Thyroid gland (tissue), 4 donors: ENCODE measurements at regions not wholly inside any gene's neighbourhood (a gene's known extent, or its start where the extent isn't known, plus 50 kb on each side); places are given as distances from the start of the nearest gene placed in this dataset.

Experiments
- DNase-seq, 2 donors: peaks; one replicate each; pipeline ENCODE4 v3.0.0-alpha.2; 2019
- H3K27ac ChIP-seq, 3 donors: fragments of 200-600 bp; sonication (generic); 1 replicate in 2 of 3; 2 replicates in 1 of 3; pipeline ENCODE4 v1.5.1; 2016 to 2019; ENCODE audit warnings: mild to moderate bottlenecking in 1 of 3, moderate library complexity in 1 of 3
- H3K27me3 ChIP-seq: fragments of 200-600 bp; sonication (generic); one replicate; pipeline ENCODE4 v1.5.1; 2019
- H3K36me3 ChIP-seq, 2 donors: fragments of 200-600 bp; sonication (generic); one replicate each; pipeline ENCODE4 v1.5.1; 2016 to 2019
- H3K4me1 ChIP-seq, 2 donors: fragments of 200-600 bp; sonication (generic); one replicate each; pipeline ENCODE4 v1.5.1; 2017 to 2019
- H3K4me3 ChIP-seq, 3 donors: fragments of 200-600 bp; sonication (generic); replicated peaks in 1 of 3; 1 replicate in 2 of 3; 2 replicates in 1 of 3; pipeline ENCODE4 v1.5.1; 2016; ENCODE audit warnings: mild to moderate bottlenecking in 1 of 3
- H3K9me3 ChIP-seq: fragments of 200-600 bp; sonication (generic); one replicate; pipeline ENCODE4 v1.5.1; 2017
- CTCF ChIP-seq, 6 experiments: fragments of 200-600 bp in 3 of 6; fragments of 450-650 bp in 3 of 6; sonication (generic) in 3 of 6; IDR thresholded peaks; one replicate each; pipeline ENCODE4 v1.5.1; 2016 to 2019; ENCODE audit warnings: antibody characterized with exemption in 6 of 6, mild to moderate bottlenecking in 2 of 6, inconsistent platforms in 1 of 6, moderate library complexity in 1 of 6
- POLR2A ChIP-seq, 2 donors: fragments of 450-650 bp; IDR thresholded peaks; one replicate each; pipeline ENCODE4 v1.6.1; 2017; ENCODE audit warnings: antibody characterized with exemption in 2 of 2, mild to moderate bottlenecking in 2 of 2, moderate library complexity in 1 of 2
- WGBS, 2 donors: methylation state at CpG; one replicate each; pipeline ENCODE4 v1.1.5; 2017; 5-methylcytosine and 5-hydroxymethylcytosine counted together
- intact Hi-C: fragments of 100-400 bp; cut with DNase I; formaldehyde crosslinking; loops from one replicate; pipeline ENCODE4 v1.15.1; 2023

GRCh38 chr3:56867671-56868070, 65.9 kb upstream of the ARHGEF3 start:
- Histone ChIP-seq H3K36me3 (no peaks in the 10 kb centered on the region), H3K27me3 (no peaks in the 10 kb centered on the region), H3K4me3 (no peak overlapping the region), H3K9me3 (no peaks in the 10 kb centered on the region), H3K4me1 (peaks cover 3 to 15% of the 10 kb centered on the region in 2 donors), H3K27ac (no peak overlapping the region)
- WGBS, 2 donors: 88 to 97% methylated on average over 4 of the region's 4 CpGs
- intact Hi-C loops: no loop called here
- DNase-seq: no peak
- no peak for TF ChIP-seq POLR2A (IDR thresholded peaks at IDR 0.05)
- no peak for TF ChIP-seq CTCF (IDR thresholded peaks at IDR 0.05)

GRCh38 chr3:56864918-56865524, 63.3 kb upstream of the ARHGEF3 start:
- no peaks in the 10 kb centered on the region for H3K36me3 ChIP-seq
- intact Hi-C loops: no loop called here
- no peak overlapping the region for H3K4me3 ChIP-seq
- H3K4me1 ChIP-seq: peaks cover 11 to 23% of the 10 kb centered on the region in 2 donors
- no peak overlapping the region for H3K27ac ChIP-seq
- 93 to 95% methylated on average over 6 of the region's 6 CpGs for WGBS, 2 donors
- H3K27me3 ChIP-seq: no peaks in the 10 kb centered on the region
- H3K9me3 ChIP-seq: no peaks in the 10 kb centered on the region
- DNase-seq: no peak
- TF ChIP-seq CTCF (IDR thresholded peaks at IDR 0.05) (no peak), POLR2A (IDR thresholded peaks at IDR 0.05) (no peak)

- Histone ChIP-seq H3K4me1 (peaks cover 11 to 21% of the 10 kb centered on the region in 2 donors), H3K27ac (no peak overlapping the region), H3K4me3 (no peak overlapping the region), H3K27me3 (no peaks in the 10 kb centered on the region), H3K9me3 (no peaks in the 10 kb centered on the region), H3K36me3 (no peaks in the 10 kb centered on the region)
- DNase-seq: no peak
- TF ChIP-seq POLR2A (IDR thresholded peaks at IDR 0.05): no peak
- no peak for TF ChIP-seq CTCF (IDR thresholded peaks at IDR 0.05)
- intact Hi-C loops: no loop called here
Measured at GRCh38 chr3:56864090-56864489, 62.3 kb upstream of the ARHGEF3 start.

GRCh38 chr3:56862352-56863062, 60.8 kb upstream of the ARHGEF3 start:
- H3K4me1 ChIP-seq: peaks cover 11 to 13% of the 10 kb centered on the region in 2 donors
- H3K4me3 ChIP-seq: no peak overlapping the region
- WGBS, 2 donors: 65 to 74% methylated on average over 6 of the region's 6 CpGs
- H3K27me3 ChIP-seq: no peaks in the 10 kb centered on the region
- no peaks in the 10 kb centered on the region for H3K9me3 ChIP-seq
- no peak for DNase-seq
- intact Hi-C loops: no loop called here
- no peaks in the 10 kb centered on the region for H3K36me3 ChIP-seq
- no peak overlapping the region for H3K27ac ChIP-seq
- no peak for TF ChIP-seq POLR2A (IDR thresholded peaks at IDR 0.05)
- no peak for TF ChIP-seq CTCF (IDR thresholded peaks at IDR 0.05)

GRCh38 chr3:56861511-56861910, 59.8 kb upstream of the ARHGEF3 start:
- Histone ChIP-seq H3K9me3 (no peaks in the 10 kb centered on the region), H3K27ac (no peak overlapping the region), H3K4me1 (peaks cover 11 to 13% of the 10 kb centered on the region in 2 donors), H3K36me3 (no peaks in the 10 kb centered on the region), H3K27me3 (no peaks in the 10 kb centered on the region), H3K4me3 (no peak overlapping the region)
- TF ChIP-seq POLR2A (IDR thresholded peaks at IDR 0.05): no peak
- DNase-seq: no peak
- 80 to 86% methylated on average over 3 of the region's 3 CpGs for WGBS, 2 donors
- intact Hi-C loops: no loop called here
